Subcutaneous abdominal adipose tissue (tissue), 5 donors: ENCODE measurements at regions not wholly inside any gene's neighbourhood (a gene's known extent, or its start where the extent isn't known, plus 50 kb on each side); places are given as distances from the start of the nearest gene placed in this dataset.

Experiments used
- H3K27ac ChIP-seq: one replicate; pipeline ENCODE4 v1.7.0; 2013; ENCODE audit warnings: low read depth, mild to moderate bottlenecking, inconsistent platforms, low read length, moderate library complexity
- H3K27me3 ChIP-seq, 5 donors: one replicate each; pipeline ENCODE4 v1.7.0; 2013; ENCODE audit warnings: low read length in 5 of 5, inconsistent platforms in 1 of 5; ENCODE audit not compliant: control insufficient read depth in 5 of 5, insufficient read depth in 4 of 5
- H3K36me3 ChIP-seq, 5 donors: one replicate each; pipeline ENCODE4 v1.7.0; 2013; ENCODE audit warnings: low read length in 5 of 5; ENCODE audit not compliant: control insufficient read depth in 5 of 5, insufficient read depth in 5 of 5
- H3K4me1 ChIP-seq, 5 donors: one replicate each; pipeline ENCODE4 v1.7.0; 2013; ENCODE audit warnings: low read length in 5 of 5, mild to moderate bottlenecking in 3 of 5, moderate library complexity in 1 of 5; ENCODE audit not compliant: control insufficient read depth in 5 of 5, insufficient read depth in 5 of 5
- H3K4me3 ChIP-seq, 5 donors: one replicate each; pipeline ENCODE4 v1.7.0; 2013; ENCODE audit warnings: low read length in 5 of 5, low read depth in 1 of 5
- H3K9ac ChIP-seq, 5 donors: one replicate each; pipeline ENCODE4 v1.7.0; 2013; ENCODE audit warnings: low read length in 5 of 5, mild to moderate bottlenecking in 4 of 5, moderate library complexity in 3 of 5
- H3K9me3 ChIP-seq, 5 donors: one replicate each; pipeline ENCODE4 v1.7.0; 2013; ENCODE audit warnings: low read length in 5 of 5; ENCODE audit not compliant: control insufficient read depth in 5 of 5
- donor health status: healthy.
- donor health status: healthy.
- donor health status: healthy.
- donor health status: healthy.
- donor health status: healthy.

DNA sequence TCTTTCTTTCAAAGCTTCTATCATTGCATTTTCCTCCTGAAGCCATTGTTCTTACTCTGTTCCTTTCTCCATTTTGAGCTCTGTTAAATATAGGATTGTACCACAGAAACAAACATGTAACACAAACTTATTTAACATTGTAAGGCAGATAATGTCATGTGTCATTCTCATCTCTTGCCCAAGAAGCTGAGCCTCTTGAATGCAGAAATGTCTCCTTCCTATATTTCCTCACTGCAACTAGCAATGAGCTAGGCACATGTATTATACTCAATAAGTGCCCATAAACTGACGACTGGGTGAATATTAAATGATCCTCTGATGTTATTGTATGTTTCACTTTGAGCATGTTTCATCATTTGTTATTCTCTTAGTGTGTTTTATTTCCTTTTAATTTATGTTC is 56.7 kb upstream of the SLC7A11 start:
- H3K9ac ChIP-seq = no peak overlapping the region
- no peak overlapping the region for H3K4me3 ChIP-seq
- H3K36me3 ChIP-seq = no peaks in the 10 kb centered on the region
- H3K27me3 ChIP-seq = no peaks in the 10 kb centered on the region
- H3K27ac ChIP-seq = no peak overlapping the region
- no peaks in the 10 kb centered on the region for H3K4me1 ChIP-seq
- H3K9me3 ChIP-seq = no peaks in the 10 kb centered on the region

DNA sequence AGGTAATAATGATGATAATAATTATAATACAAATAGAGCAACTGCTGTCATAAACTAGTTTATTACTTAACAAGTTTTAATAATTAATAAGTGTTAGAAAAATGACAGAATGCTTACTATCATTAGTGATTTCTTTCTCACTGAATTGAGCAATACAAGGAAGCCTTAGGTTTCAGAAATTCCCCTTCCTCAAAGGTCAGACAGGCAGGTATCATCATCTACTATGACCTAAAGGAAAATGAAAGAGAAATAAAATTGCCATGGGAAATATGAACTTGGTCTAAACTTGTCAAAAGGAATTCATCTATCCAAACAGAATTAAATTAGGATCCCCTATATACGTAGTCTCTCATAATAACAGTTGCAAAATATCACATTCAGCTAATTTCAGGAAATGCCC is 56.3 kb upstream of the SLC7A11 start:
- H3K4me1 ChIP-seq = no peaks in the 10 kb centered on the region
- H3K4me3 ChIP-seq = no peak overlapping the region
- no peak overlapping the region for H3K27ac ChIP-seq
- H3K9ac ChIP-seq = no peak overlapping the region
- H3K9me3 ChIP-seq = no peaks in the 10 kb centered on the region
- no peaks in the 10 kb centered on the region for H3K27me3 ChIP-seq
- H3K36me3 ChIP-seq = no peaks in the 10 kb centered on the region

DNA sequence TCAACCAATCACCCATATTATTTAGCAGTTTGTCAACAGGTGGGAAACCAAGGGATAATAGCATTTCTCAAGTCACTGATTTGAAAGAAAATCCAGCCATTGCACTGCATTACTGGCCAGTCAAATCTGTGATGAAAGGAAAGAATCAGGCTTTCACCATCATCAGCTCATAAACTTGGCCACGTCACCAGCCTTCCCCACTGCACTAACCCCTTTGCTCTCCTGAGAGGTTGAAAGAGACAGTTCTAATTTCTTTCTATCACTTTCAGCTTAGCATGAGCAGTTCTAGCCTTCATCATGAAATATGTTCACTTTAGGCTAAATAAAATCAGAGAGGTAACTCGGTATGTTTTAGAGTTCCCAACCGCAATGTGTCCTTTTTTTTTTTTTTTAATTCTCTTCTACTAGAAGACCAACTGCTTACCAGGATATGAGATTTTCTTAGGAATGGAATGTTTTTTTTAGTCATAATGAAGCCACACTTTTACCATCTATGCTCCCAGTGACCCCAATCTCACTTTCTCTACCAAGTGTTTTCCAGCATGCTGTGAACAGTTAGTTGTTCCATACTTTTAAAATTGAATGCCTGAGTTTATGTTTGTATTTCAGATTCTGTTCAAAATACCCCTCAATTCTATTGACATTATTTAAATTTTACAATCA is 55.7 kb upstream of the SLC7A11 start:
- no peak overlapping the region for H3K27ac ChIP-seq
- H3K9me3 ChIP-seq = no peaks in the 10 kb centered on the region
- no peaks in the 10 kb centered on the region for H3K27me3 ChIP-seq
- no peak overlapping the region for H3K9ac ChIP-seq
- no peak overlapping the region for H3K4me3 ChIP-seq
- no peaks in the 10 kb centered on the region for H3K4me1 ChIP-seq
- H3K36me3 ChIP-seq = no peaks in the 10 kb centered on the region

DNA sequence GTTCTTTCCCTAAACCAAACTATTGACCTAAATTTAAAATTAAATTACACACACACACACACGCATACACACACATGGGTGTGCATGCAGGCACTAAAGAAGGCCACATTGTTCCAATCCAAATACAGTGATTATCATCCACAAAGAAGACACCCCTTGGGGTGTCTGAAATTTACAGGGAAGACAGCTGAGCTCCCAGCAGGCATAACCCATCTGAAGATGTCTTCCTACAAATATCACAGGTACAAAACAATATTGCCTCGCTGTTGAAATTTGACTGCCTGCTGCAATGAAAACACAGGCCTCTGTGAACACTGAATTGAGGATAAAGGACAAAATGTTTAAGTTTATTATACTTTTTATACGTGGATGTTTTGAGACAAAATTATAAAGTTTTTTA is 50.2 kb upstream of the SLC7A11 start:
- Histone ChIP-seq H3K4me3 (no peak overlapping the region), H3K27ac (no peak overlapping the region), H3K9me3 (no peaks in the 10 kb centered on the region), H3K4me1 (peaks cover 0 to 7% (median 0%) of the 10 kb centered on the region in 5 donors), H3K36me3 (no peaks in the 10 kb centered on the region), H3K27me3 (no peaks in the 10 kb centered on the region), H3K9ac (no peak overlapping the region)
